GM12891 (cell line): ENCODE measurements at regions not wholly inside any gene's neighbourhood (a gene's known extent, or its start where the extent isn't known, plus 50 kb on each side); places are given as distances from the start of the nearest gene placed in this dataset.
"Not testable (repeated sequence)": the region's sequence is repeated elsewhere in the genome, so short reads cannot be mapped to it uniquely, and the experiment has no call there.

Source experiments
- DNase-seq: peaks from one replicate; pipeline ENCODE4 v3.0.0; 2011; ENCODE audit warnings: low spot score; ENCODE audit not compliant: insufficient read length
- FAIRE-seq: peaks from 2 replicates; lab custom pipeline; 2011; peaks lifted over from hg19 to GRCh38; lab: Jason Lieb, UNC
- PAX5 ChIP-seq: IDR thresholded peaks from 2 replicates; pipeline ENCODE4 v1.6.1; 2011; ENCODE audit warnings: low read length, moderate library complexity, mild to moderate bottlenecking; ENCODE audit not compliant: insufficient read depth, severe bottlenecking
- POLR2A ChIP-seq: IDR thresholded peaks from 2 replicates; pipeline ENCODE4 v1.6.1; 2011; ENCODE audit warnings: low read depth, low read length, control low read depth
- POLR2AphosphoS5 ChIP-seq: IDR thresholded peaks from 2 replicates; pipeline ENCODE4 v1.6.1; 2011; ENCODE audit warnings: low read depth, low read length, control low read depth
- POU2F2 ChIP-seq: IDR thresholded peaks from 2 replicates; pipeline ENCODE4 v1.6.1; 2011; ENCODE audit warnings: low read depth, mild to moderate bottlenecking, control low read depth, low read length, moderate library complexity
- SPI1 ChIP-seq: IDR thresholded peaks from 2 replicates; pipeline ENCODE4 v1.6.1; 2011; ENCODE audit warnings: low read depth, low read length, control low read depth
- TAF1 ChIP-seq: IDR thresholded peaks from 2 replicates; pipeline ENCODE4 v1.6.1; 2011; ENCODE audit warnings: low read depth, low read length, control low read depth

- FAIRE-seq: no peak
- TF ChIP-seq SPI1: no peak
- no peak for TF ChIP-seq PAX5
- no peak for TF ChIP-seq POLR2AphosphoS5
- no peak for TF ChIP-seq POLR2A
- no peak for TF ChIP-seq TAF1
- no peak for TF ChIP-seq POU2F2
- no peak for DNase-seq
Observed at GRCh38 chr12:13924286-13924685, 57.1 kb downstream of the GRIN2B start.

DNA sequence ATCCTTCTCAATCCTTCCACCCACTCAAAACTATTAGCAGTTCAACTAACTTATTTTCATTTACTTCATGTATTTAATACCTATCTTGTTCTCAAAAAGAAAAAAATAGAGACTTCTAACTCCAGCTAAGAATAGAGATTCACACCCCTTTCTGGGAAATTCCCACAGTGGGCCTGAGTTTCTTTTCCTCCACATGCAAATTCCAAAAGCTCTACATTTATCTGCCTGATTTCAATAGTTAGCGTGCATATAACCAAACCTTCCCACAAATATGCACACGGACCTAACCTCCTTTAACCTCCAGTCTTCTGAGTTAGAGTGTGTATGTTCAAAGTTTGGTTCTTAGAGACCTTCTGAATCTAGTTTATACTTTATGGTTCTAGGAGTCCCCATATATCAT, 62.5 kb downstream of the GRIN2B start:
- no peak for DNase-seq
- no peak for TF ChIP-seq SPI1
- no peak for TF ChIP-seq POLR2A
- no peak for FAIRE-seq

- TF ChIP-seq SPI1: no peak
- no peak for TF ChIP-seq TAF1
- no peak for TF ChIP-seq POU2F2
- TF ChIP-seq POLR2AphosphoS5: no peak
- no peak for DNase-seq
- no peak for FAIRE-seq
Observed at GRCh38 chr12:13915096-13915495, 66.3 kb downstream of the GRIN2B start.

DNA sequence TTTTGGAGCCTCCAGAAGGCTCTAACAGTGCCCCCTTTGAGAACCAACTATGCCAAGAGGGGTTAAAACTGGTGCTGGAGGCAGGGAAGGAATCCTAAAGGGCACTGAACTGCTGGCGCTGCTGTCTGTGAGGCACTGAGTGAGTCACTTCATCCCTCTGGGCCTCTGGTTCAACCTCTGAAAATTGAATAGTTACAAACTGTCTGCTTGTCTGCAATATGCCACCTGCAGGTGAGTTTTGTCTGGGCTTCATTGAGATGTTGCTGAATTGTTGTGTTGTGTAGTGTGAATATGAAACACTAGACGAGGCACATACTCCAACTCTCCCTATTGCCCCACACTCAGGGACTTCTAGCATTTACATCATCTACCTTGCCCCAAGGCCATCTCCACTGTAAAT, 68.0 kb downstream of the GRIN2B start:
- FAIRE-seq (no peak), DNase-seq (no peak)
- TF ChIP-seq POU2F2 (no peak), TAF1 (no peak), SPI1 (no peak), POLR2A (no peak)

GRCh38 chr12:13911756-13912554, 69.4 kb downstream of the GRIN2B start:
- TF ChIP-seq TAF1 (no peak), POLR2A (no peak), POU2F2 (no peak), PAX5 (no peak), POLR2AphosphoS5 (no peak), SPI1 (no peak)
- DNase-seq (no peak), FAIRE-seq (no peak)

DNA sequence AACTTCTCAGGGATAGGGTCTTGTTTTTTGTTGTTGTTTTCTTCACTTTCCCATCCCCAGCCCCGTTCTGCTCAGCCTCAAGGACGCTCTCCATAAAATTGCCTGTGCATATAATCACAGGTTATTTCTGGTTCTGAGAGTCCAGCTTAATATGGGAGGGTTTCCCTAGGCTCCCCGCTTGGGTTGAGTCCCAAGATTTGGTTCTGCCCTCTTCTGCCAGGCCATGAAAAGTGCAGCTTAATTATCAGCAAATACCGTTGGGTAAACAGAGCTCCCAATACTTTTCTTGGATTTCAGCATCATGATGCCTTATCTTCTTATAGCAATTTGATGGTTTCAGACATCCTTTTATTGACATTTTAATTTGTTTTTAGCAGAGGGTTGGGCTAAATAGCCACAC, 75.6 kb downstream of the GRIN2B start:
- TF ChIP-seq PAX5: no peak
- TF ChIP-seq TAF1: no peak
- no peak for TF ChIP-seq POU2F2
- TF ChIP-seq SPI1: no peak
- TF ChIP-seq POLR2AphosphoS5: no peak
- no peak for TF ChIP-seq POLR2A
- DNase-seq: no peak
- FAIRE-seq: no peak

DNA sequence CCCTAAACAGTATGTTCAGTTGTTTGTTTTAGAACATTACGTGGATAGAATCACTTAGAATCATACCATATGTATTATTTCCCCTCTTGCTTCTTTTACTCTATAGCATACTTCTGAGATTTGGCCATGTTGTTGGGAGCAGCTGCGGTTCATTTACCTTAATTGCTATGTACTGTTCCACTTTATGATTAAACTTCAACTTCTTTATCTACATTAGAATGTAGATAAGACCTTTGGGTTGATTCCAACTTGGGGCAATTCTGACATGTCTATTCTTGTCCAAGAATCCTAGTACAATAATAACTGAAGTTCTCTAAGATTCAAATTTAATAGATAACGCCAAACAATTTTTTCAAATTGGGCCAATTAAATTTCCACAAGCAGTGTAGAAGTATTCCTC, 80.7 kb downstream of the GRIN2B start:
- DNase-seq: no peak
- no peak for FAIRE-seq
- TF ChIP-seq SPI1: no peak
- TF ChIP-seq PAX5: no peak
- TF ChIP-seq POLR2A: no peak
- no peak for TF ChIP-seq POU2F2
- no peak for TF ChIP-seq POLR2AphosphoS5
- no peak for TF ChIP-seq TAF1

DNA sequence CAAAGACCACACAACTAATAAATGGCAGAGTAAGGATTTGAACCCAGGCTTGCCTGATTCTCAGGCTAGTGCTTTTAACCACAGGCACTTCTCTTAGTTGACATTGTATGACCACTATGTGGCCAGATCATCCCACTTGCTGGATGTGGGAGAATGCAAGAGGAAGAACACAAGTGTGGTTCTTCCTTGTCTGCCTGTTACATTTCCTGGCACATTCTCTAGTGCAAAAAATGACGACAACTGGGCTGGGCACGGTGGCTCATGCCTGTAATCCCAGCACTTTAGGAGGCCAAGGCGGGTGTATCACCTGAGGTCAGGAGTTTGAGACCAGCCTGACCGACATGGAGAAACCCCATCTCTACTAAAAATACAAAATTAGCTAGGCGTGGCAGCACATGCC, 83.0 kb downstream of the GRIN2B start:
- not testable (repeated sequence) for DNase-seq, FAIRE-seq

DNA sequence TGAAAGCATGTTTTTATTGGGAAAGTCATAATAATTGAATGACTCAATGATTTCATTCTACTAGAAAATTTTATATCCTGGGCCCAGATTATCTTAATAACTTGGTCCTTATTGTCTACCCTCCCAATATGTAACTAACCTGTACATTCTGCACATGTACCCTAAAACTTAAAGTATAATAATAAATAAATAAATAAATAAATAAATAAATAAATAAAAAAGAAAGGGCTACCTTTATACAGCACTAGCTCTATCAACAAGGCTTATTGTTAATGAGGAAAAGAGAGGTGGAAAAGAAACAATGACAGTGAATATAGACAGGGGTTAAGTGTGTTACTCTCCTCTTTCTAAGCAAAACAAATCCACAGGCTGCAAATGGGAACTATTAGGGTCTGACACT, 83.6 kb downstream of the GRIN2B start:
- TF ChIP-seq TAF1 (no peak), POLR2A (no peak)
- FAIRE-seq: no peak

GRCh38 chr12:13896063-13896626, 85.3 kb downstream of the GRIN2B start:
- no peak for TF ChIP-seq TAF1
- TF ChIP-seq SPI1: no peak
- TF ChIP-seq POLR2A: no peak
- TF ChIP-seq POU2F2: no peak
- no peak for TF ChIP-seq POLR2AphosphoS5
- TF ChIP-seq PAX5: no peak
- no peak for FAIRE-seq
- DNase-seq: no peak

More for the DNA sequence above, 83.6 kb downstream of the GRIN2B start:
- DNase-seq: no peak

DNA sequence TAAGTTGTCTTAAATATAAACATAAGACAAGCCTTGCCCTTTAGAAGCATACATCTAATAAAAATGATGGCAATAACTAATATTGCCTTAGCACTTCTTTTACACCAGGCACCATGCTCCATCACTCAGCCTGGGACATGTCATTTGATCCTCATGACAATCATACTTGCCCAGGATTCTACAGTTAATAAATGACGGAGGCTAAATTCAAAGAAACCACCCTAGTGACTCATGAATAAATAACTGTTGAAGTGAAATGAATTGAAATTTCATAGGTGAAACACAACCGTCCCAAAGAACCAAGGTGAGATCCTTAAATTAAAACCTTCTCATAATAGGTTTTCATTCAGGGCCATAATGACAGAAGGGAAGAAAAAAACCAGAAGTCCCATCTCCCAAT, 89.5 kb downstream of the GRIN2B start:
- no peak for FAIRE-seq
- TF ChIP-seq POLR2AphosphoS5 (no peak), POLR2A (no peak), PAX5 (no peak), SPI1 (no peak), TAF1 (no peak), POU2F2 (no peak)
- DNase-seq: no peak
